NCI-H446 (cell line): ENCODE measurements at regions not wholly inside any gene's neighbourhood (a gene's known extent, or its start where the extent isn't known, plus 50 kb on each side); places are given as distances from the start of the nearest gene placed in this dataset.
A peak's percentile ranks its signal among the peaks of the same experiment; 100 is the strongest.

ENCODE experiments used
- DNase-seq, 2 experiments: peaks; one replicate each; lab custom pipeline; 2025; lab: John Stamatoyannopoulos, UW

DNA sequence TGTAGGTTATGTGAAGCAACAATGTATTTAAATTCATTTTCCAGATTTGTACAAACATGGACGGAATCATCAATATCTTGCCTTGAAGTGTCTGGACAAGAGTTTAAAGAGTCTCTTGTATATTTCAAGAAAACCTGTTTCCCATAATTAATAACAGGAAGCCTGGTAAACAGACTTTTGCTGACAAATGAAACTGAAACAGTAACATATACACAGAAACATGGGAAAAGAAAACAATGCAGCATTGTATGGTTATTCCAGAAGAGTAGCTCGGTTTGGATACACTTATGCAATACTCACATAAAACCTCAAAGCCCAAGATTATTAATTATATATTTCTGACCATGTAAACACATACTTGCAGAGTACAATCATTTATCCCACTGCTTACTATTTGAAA is 265.5 kb downstream of the PTPRC start:
- no peak for DNase-seq

DNA sequence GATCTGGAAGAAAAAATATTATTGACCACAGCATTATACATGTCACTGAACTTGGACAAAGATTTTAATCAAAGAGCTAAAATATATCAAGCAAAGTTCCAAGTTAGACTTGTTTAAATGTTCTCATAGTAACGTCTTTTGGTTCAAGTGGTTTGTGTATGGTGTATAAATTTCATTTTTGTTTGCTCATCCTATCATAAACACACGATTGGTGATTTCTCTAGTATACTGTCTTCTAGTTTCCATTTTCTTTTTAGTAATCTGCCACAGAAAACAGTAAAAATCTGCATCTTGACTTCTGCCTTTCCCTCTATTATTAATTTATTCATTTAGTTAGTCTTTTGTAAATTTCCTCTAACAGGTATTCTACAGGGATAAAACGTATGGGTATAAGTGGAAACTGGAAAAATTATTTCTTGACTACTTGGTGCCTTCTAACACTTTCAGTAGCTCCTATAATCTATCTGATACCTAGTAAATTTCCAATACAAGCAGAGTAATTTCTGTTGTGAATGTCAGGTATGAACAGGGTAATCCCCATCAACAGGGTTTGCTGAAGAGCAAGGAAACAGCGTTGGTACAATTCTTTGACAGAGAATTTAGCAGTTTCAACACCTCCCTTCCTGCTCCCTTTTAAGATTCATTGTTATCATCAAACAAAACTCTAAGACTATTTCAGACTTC is 268.0 kb downstream of the PTPRC start:
- DNase-seq = no peak

DNA sequence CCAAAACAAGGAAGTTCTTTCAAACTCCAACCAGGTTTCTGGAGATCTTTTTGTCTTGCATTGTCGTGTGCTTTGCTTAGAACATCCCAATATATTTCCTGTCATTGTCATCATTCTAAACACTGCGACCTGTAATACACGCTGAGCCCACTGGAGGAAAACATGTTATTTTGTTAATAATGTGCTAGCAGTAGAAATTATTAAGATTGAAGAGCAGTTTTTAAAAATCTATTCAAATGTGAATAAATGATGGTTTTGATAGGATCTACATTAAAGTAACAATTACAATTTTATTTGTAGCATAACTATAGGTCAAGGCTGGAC is 268.5 kb downstream of the PTPRC start:
- no peak for DNase-seq

DNA sequence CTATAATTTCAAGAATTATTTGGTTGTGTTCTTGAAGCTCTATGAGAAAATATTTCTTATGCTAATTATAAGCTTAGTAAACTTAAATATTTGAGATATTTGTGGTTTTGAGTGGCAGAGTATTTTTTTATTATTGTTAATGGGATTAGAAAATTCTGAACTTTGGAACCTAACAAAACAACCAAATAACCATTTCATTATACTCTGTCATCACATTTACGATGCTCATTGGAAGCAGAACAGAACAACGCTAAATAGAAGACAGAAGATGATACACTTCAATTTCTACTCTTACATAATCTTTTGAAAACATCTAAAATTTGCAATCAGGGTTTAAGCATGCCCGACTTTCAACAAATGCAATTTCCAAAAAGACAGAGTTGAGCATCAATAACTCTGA is 270.2 kb downstream of the PTPRC start:
- no peak for DNase-seq

DNA sequence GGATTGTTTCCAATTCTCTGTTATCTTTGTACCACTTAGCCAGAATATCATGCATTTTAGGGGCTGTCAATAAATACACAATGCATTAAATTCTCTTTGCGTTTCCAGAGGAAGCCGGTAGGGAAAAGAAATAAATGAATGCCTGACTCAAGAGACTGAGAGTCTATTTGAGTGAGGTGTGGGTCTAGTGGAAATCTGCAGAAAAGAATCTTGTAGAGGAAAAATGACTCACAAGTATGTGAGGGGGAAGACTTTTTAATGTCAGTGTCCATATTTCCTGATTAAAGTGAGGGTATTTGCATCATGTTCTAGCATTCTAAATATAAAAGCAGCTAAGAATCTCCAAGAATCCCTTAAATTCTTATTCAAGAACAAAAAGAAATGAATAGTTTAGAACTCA is 271.1 kb downstream of the PTPRC start:
- DNase-seq = no peak

DNA sequence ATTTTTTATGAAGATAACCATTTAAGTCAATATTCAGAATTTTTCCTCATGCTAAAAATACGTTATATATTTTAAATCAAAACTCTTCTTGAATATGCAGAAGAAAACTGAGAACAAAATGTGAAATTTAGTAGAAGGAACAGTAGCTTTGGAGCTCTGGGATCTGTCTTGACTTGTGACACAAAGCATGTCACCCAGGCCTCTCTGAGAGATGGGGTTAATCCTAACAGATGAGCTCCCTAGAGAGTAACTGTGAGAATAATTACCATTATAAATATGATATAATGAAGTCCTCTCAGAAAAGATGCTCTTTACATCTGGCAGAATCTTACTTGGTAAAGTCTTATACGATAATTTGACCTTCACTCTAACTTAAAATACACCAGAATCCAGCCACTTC is 272.0 kb downstream of the PTPRC start:
- no peak for DNase-seq

DNA sequence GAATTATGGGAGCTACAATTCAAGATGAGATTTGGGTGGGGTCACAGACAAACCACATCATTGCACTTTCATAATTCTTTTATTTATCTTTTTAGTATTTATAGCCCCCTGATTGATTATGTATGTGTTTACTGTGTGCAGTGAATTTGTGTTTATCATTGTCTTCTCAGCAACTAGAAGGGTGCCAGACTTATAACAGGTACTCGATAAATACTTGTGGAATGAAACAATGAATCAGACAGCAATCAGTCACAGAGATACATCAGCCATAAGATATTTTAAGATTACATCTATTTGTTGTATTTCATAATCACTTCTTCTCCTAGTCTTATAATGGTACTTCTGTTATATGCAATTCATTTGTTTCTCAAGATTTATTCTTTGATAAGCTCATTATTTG is 273.2 kb downstream of the PTPRC start:
- no peak for DNase-seq

DNA sequence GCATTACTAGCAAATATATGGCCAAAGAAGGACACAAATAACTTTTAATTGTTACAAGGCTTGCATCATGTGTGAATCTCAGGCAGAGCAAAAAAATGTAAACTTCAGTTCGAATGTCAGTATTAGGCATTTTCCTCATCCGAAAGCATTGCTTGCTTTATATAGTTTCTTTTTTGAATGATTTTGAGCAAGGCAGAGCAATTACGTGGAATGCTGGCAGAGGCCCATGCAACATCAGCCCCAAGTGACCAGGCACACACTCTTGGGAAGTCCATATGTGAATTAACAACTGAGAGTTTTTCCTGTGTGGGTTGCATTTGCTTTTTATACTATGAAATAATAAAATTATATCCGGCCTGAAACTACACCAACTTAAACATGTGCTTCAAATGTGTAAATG is 274.8 kb downstream of the PTPRC start:
- peak in 1 of 2 experiments; percentile 11 for DNase-seq

DNA sequence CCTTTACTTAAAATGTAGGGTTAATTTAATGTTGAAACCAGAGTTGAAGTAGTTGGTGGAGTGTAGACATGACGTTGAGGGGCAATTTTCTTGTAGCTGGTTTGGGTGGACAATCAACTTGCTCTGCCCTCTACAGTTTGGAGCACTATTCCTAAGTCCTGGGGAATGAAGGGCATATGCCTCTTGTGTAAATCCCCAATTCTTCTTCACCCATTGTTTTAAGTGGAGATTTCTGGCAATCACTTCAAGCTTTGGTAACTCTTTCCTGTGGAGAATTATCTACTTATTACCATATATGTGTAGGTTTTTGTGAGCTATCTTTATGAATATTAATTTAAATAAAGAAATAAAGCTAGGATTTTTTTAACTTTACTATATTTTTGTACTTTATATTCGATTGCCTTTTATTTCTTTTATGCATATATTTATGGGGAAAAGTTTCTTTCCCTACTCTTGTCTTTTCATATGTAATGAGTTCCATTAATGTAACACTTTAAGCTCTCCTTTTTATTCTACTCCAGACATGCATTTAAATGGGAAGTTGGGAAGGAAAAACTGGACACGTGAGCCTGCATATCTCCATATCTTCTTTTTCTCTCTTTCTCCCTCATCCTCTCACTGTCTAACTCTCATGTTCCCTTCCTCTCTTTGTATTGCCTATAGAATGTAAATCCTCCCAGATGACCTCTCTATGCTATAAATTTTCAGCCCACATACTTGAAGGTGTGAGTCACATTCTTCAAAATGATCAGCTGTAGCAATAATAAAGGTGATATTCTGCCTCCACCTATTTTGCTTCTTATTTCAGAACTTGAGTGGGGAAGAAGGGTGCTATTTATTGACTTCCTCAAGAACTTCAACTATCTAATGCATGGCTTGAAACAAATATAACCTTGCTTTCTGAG is 276.7 kb downstream of the PTPRC start:
- DNase-seq = no peak

DNA sequence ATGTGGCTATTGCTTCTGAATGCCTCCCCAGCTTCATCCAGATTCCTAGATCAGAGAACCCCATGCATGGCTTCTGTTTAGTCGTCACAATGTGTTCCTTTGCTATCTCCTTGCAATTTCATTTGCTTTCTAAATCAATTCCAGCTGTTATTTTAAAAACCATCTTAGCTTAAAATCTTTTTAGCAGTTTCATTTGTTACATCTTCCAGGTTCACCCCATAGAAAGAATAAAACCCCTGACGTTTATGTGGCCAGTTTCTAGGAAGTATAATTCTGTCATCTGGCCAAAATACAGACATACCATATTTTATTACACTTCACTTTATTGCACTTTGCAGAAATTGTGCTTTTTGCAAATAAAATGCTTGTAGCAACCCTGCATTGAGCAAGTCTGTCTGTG is 278.4 kb downstream of the PTPRC start:
- no peak for DNase-seq

DNA sequence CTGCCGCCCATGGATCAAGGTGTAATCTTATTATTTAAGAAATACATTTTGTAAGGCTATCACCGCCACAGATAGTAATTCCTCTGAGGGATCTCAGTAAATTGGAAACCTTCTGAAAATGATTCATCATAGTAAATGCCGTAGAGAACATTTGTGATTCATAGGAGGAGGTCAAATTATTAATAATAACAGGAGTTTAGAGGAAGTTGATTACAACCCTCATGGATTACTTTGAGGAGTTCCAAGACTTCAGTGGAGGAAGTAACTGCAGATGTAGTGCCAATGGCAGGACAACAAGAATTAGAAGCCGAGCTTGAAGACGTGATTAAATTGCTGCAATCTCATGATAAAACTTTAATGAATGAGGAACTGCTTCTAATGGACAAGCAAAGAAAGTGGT is 280.1 kb downstream of the PTPRC start:
- DNase-seq = no peak

DNA sequence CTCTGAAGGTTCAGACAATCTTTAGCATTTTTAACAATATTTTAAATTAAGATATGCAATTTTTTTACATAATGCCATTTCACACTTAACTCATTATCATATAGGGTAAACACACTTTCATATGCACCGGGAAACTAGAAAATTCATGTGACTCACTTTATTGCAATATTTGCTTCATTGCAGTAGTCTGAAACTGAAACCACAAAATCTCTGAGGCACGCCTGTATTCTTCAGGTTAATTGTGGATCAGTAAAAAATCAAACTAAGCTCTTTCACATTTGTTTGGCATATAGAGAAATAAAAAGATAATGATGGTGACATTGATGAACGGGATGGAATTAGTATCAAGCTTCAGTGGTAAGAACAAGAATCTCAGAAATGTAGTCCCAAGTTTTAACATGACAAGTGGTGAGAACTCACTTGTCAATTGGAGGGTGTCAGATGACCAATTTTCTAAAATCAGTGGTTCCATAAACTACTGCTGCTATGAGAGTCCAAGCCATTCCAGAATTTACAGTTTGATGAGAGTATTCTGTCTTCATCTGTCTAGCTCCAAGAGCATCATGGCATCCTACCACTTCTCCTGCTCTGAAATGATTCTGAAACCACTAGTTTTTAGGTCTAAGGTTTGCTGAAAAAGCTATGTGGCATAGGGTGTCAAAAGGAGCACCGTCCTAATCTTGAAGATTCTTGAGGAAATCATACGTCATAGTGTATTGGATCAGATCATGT is 281.0 kb downstream of the PTPRC start:
- DNase-seq = no peak

DNA sequence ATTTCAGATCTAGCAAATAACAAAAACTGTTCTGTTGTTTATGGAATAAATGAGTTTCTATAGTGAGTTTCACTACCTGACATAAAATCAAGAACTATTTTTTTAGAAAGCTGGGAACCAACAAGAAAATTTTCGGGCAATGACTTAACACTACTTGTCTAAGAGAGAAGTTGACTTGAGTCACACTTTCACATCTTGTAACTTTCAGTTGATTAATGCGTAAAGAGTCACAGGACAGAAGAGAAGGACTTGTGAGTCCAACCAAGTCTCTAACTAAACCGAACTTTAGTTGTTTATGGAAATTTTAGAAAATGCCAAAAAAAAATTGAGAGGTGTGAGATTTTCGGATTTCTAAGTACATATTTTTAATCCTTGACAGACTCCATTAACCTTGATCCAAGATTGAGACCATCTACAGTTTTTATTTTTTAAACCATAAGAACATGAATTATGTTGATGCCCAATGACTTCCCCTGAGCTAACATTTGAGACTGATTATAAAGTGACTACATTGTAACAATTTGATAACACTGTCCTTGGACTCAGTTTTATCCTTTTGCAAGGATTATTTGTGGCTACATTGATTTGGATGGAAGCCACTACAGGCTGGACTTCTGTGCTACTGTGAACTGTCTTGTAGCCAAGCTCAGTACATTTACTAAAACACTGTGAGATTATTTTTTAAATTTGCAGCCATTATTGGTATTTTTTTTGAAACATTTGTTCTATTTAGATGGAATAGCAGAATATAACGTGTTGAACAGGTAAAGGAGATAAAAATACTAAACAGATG is 284.0 kb downstream of the PTPRC start:
- no peak for DNase-seq

DNA sequence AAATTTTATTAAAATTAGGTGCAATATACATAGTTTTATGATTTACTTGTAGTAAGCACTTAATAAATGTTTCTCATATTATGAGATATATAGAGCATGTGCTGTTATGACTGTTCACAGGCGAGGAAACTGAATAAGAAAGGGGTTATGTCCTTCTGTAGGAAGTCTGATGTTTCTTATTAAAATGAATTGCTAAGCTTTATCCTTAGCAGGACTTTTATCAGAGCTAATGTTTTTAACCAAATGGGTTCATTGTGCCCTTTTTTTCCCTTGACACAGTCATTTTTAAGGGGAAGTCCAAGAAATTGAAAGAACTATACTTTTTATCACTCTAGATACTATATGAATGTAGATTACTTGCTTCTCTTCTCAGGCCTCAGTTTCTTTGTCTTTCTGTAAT is 285.2 kb downstream of the PTPRC start:
- DNase-seq = no peak

DNA sequence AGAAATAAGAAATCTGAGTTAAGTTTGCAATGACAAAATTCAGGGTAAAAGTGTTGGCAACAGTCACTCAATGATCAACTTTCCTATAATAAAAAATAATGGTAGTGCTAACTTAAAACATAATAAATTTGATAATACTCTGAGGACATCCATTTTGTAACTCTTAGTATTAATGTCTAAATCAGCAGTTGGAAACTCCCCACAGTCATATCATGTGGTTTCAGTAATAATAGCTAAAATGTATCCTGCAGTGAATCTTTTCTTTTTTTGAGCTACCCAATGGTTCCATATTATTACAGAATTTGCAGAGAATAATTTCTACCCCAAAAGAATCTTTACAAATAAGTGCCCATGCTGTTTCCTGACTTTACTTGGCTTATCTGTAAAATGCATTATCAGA is 286.7 kb downstream of the PTPRC start:
- no peak for DNase-seq

DNA sequence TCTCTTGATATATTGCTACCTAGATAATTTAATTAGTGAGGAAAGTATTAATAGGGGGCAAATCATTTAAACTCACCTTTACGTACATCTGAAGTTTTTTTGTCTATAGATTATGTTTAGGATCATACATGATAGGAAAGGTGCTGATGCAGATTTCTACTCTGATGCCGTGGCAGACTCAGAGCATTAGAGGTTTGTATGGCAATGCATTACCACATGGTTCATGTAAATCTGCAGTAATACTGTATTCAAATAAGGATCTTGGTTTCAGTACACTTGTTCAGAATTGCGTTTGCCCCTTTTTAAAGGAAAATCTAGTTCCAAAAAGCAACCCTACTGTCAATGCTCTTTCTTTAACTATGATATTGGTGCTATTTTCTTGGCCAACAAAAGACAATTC is 288.3 kb downstream of the PTPRC start:
- no peak for DNase-seq

DNA sequence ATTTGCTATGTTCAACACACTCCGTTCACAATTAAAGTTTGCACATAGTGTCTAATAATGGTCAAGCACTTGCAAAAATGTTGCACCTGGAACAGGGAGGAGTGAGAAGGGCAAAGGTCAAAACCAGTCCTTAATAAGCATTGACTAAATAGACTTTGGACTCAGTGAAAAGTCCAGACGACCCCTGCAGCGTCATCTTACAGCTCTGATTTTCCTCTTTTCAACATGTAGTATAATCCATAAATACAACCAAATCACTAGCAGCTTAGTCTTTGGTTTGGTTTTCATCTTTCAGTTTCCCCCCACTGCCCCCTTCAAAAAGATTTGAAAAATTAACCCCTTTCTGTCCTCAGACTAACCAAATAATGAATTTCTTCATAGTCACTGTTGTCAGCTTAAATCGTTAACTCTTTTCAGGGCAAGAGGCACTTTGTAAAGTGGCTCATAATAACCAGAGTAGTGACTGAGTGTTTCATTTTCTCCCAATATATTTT is 290.3 kb downstream of the PTPRC start:
- DNase-seq = peak in 1 of 2 experiments; percentile 49

DNA sequence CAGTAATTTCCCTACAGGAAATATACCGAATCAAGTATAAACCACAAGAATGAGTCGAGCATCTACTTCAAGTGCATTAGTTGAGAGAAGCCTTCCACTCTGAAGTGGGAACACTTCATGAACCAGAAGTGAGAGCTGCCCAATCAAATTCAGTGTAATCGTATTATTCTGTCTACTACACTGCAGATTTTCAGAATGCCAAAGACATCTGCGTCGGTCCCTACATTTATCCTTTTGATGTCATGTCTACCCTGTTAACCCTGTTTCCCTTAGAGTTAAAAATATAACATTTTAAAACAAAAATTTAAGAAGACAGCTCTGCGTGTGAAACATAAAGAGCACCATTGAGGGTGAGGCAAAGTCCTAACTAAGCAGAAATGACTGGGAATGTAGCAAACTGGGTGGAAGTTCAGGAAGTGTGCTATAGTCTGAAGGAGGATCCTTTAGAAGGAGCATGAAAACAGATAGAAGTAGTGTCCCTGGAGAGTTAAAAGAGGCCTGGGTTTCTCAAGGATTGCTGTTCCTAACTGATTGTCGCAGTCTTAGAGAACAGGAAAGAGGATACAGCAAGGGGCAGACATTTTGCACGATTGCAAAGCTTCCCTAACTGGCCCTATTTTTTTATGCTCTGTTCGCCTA is 291.2 kb downstream of the PTPRC start:
- peak in 1 of 2 experiments; percentile 57 for DNase-seq

DNA sequence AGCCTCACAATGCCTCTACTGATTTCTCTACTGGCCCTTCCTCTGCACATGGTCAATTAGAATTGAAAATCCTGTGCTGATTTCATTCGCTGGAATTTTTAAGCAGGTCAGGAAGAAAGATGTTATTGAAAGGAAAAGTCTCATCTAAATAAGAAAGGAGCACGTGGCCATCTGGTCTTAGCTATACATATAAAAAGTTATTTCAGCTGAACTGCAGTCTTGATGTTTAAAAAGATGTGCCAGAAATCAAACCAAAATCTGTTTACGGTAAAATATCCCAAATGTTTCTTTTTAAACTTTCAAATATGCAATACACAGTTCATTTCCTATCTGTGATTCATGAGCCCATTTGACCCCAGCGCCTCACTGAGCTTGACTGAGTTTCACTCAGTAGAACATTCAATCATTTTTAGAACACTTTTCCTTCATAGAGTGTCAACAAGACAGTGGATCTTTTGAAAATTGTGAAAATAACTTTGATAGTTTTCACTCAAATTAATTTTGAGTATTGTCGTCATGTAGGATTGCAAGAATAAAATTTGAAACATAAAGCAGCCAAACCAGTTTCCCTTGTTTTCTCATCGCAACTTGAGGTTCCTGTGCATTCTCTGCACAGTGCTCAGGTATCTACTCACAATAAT is 293.6 kb downstream of the PTPRC start:
- DNase-seq = peak; percentile 35 to 60

DNA sequence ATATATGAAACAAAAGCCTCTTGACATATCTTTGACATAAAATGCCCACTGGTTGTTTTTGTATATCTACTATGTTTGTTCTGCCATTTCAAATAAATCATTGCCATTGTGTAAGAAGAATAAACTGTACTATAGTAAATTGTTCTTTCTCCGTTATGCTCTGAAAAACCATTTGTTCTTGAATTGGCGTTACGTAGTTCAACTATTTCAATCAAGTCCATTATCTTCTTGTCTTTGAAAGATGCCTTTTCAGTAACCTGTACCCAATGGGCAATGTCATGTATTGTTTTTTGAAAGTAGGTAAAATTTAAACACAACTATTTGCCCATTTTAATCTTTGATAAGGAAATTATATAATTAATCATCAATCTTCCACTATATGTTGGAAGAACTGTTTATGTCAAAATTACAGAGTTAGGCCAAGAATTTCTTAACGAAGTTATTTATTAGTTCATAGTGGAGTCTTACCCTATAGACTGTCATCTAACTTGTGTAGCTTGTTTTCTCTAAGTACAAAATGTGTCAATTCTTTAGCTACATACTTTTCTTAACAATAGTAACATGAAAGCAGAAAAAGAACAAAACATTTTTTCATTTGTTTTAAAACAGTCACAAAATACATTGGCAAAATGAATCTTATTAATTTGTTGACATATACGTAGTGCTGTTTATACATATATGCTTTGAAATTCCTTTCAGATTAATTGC is 294.8 kb downstream of the PTPRC start:
- DNase-seq = no peak
